Transverse colon (tissue), 4 donors: ENCODE measurements at regions not wholly inside any gene's neighbourhood (a gene's known extent, or its start where the extent isn't known, plus 50 kb on each side); places are given as distances from the start of the nearest gene placed in this dataset.

ENCODE experiments used
- EP300 ChIP-seq: sonication (generic); formaldehyde crosslinking; IDR thresholded peaks from one replicate; pipeline ENCODE4 v1.6.1; 2017; ENCODE audit warnings: antibody characterized with exemption, low read depth
- POLR2A ChIP-seq: fragments of 450-650 bp; IDR thresholded peaks from one replicate; pipeline ENCODE4 v1.6.1; 2016; ENCODE audit warnings: antibody characterized with exemption, mild to moderate bottlenecking, moderate library complexity
- POLR2AphosphoS5 ChIP-seq, 3 donors: sonication (generic); formaldehyde crosslinking; IDR thresholded peaks; one replicate each; pipeline ENCODE4 v1.6.1; 2016; ENCODE audit warnings: antibody characterized with exemption in 3 of 3
- TF ChIP-seq, protein P1 (sequence below), 5 experiments: fragments of 200-600 bp in 3 of 5; fragments of 450-650 bp in 2 of 5; sonication (generic) in 3 of 5; IDR thresholded peaks; 1 replicate in 2 of 5; 2 replicates in 3 of 5; pipeline ENCODE4 v1.5.1; 2016 to 2017; ENCODE audit warnings: antibody characterized with exemption in 5 of 5, inconsistent platforms in 3 of 5, mild to moderate bottlenecking in 2 of 5, moderate library complexity in 1 of 5

GRCh38 chr12:75960086-75960910 lies 71.3 kb downstream of the PHLDA1 start:
- TF ChIP-seq, protein P1, sequence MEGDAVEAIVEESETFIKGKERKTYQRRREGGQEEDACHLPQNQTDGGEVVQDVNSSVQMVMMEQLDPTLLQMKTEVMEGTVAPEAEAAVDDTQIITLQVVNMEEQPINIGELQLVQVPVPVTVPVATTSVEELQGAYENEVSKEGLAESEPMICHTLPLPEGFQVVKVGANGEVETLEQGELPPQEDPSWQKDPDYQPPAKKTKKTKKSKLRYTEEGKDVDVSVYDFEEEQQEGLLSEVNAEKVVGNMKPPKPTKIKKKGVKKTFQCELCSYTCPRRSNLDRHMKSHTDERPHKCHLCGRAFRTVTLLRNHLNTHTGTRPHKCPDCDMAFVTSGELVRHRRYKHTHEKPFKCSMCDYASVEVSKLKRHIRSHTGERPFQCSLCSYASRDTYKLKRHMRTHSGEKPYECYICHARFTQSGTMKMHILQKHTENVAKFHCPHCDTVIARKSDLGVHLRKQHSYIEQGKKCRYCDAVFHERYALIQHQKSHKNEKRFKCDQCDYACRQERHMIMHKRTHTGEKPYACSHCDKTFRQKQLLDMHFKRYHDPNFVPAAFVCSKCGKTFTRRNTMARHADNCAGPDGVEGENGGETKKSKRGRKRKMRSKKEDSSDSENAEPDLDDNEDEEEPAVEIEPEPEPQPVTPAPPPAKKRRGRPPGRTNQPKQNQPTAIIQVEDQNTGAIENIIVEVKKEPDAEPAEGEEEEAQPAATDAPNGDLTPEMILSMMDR (IDR thresholded peaks at IDR 0.05): no peak
- TF ChIP-seq POLR2A (no peak), EP300 (no peak), POLR2AphosphoS5 (IDR thresholded peaks at IDR 0.05) (peak; percentile 28 to 68 (median 37))
